Stomach (tissue), 8 donors: ENCODE measurements at regions not wholly inside any gene's neighbourhood (a gene's known extent, or its start where the extent isn't known, plus 50 kb on each side); places are given as distances from the start of the nearest gene placed in this dataset.

ENCODE experiments used
- DNase-seq, 2 donors: peaks; one replicate each; pipeline versions ENCODE4 v3.0.0 to v3.0.0-alpha.2; 2013 to 2019
- H3K27ac ChIP-seq, 5 donors: fragments of 200-600 bp in 4 of 5; sonication (generic) in 4 of 5; one replicate each; pipeline ENCODE4 v1.5.1; 2013 to 2019; ENCODE audit warnings: mild to moderate bottlenecking in 1 of 5, moderate library complexity in 1 of 5
- H3K27me3 ChIP-seq, 3 donors: fragments of 200-600 bp; sonication (generic); one replicate each; pipeline ENCODE4 v1.5.1; 2017 to 2019; ENCODE audit warnings: mixed run types in 1 of 3
- H3K36me3 ChIP-seq, 4 donors: fragments of 200-600 bp; sonication (generic); 1 replicate in 3 of 4; 2 replicates in 1 of 4; pipeline ENCODE4 v1.5.1; 2016 to 2019
- H3K4me1 ChIP-seq, 4 donors: fragments of 200-600 bp; sonication (generic); one replicate each; pipeline ENCODE4 v1.5.1; 2016 to 2019
- H3K4me3 ChIP-seq, 4 donors: fragments of 200-600 bp; sonication (generic) in 3 of 4; one replicate each; pipeline ENCODE4 v1.5.1; 2016 to 2019; ENCODE audit warnings: mild to moderate bottlenecking in 1 of 4
- H3K9me3 ChIP-seq, 4 donors: fragments of 200-600 bp; sonication (generic); one replicate each; pipeline ENCODE4 v1.5.1; 2016 to 2019
- EP300 ChIP-seq: sonication (generic); formaldehyde crosslinking; IDR thresholded peaks from one replicate; pipeline ENCODE4 v1.6.1; 2017; ENCODE audit warnings: antibody characterized with exemption
- POLR2A ChIP-seq, 4 donors: fragments of 450-650 bp; IDR thresholded peaks; one replicate each; pipeline ENCODE4 v1.6.1; 2016; ENCODE audit warnings: antibody characterized with exemption in 4 of 4, control low read depth in 2 of 4, mild to moderate bottlenecking in 1 of 4, moderate library complexity in 1 of 4
- POLR2AphosphoS5 ChIP-seq, 3 donors: sonication (generic); formaldehyde crosslinking; IDR thresholded peaks; one replicate each; pipeline ENCODE4 v1.6.1; 2016; ENCODE audit warnings: antibody characterized with exemption in 3 of 3
- WGBS, 5 donors: extraction: QIAGEN DNeasy Blood & Tissue Kit in 3 of 5; methylation state at CpG; one replicate each; pipeline versions ENCODE4 v1.1.5 to v1.1.7; 2013 to 2018; 5-methylcytosine and 5-hydroxymethylcytosine counted together
- intact Hi-C: fragments of 100-400 bp; cut with DNase I; formaldehyde crosslinking; loops from one replicate; pipeline ENCODE4 v1.15.1; 2023; ENCODE audit warnings: low total_unique reads
- TF ChIP-seq, protein P1 (sequence below), 7 experiments: fragments of 450-650 bp in 4 of 7; fragments of 200-600 bp in 3 of 7; sonication (generic) in 3 of 7; IDR thresholded peaks; one replicate each; pipeline ENCODE4 v1.5.1; 2016 to 2019; ENCODE audit warnings: antibody characterized with exemption in 7 of 7, control low read depth in 2 of 7, mild to moderate bottlenecking in 1 of 7
- donor health status: healthy with polysubstance abuse.
- donor health status: Bipolar disorder and iron deficiency.
- donor health status: healthy.

GRCh38 chr5:51518607-51519006, 135.4 kb downstream of the ISL1 start:
- no peak overlapping the region for H3K27ac ChIP-seq
- H3K36me3 ChIP-seq: no peaks in the 10 kb centered on the region
- no peak overlapping the region for H3K4me3 ChIP-seq
- TF ChIP-seq POLR2AphosphoS5 (IDR thresholded peaks at IDR 0.05): no peak
- no peak for TF ChIP-seq EP300
- TF ChIP-seq POLR2A (IDR thresholded peaks at IDR 0.05): no peak
- TF ChIP-seq, protein P1, sequence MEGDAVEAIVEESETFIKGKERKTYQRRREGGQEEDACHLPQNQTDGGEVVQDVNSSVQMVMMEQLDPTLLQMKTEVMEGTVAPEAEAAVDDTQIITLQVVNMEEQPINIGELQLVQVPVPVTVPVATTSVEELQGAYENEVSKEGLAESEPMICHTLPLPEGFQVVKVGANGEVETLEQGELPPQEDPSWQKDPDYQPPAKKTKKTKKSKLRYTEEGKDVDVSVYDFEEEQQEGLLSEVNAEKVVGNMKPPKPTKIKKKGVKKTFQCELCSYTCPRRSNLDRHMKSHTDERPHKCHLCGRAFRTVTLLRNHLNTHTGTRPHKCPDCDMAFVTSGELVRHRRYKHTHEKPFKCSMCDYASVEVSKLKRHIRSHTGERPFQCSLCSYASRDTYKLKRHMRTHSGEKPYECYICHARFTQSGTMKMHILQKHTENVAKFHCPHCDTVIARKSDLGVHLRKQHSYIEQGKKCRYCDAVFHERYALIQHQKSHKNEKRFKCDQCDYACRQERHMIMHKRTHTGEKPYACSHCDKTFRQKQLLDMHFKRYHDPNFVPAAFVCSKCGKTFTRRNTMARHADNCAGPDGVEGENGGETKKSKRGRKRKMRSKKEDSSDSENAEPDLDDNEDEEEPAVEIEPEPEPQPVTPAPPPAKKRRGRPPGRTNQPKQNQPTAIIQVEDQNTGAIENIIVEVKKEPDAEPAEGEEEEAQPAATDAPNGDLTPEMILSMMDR (IDR thresholded peaks at IDR 0.05): no peak
- 46 to 56% (median 50%) methylated on average over 5 of the region's 5 CpGs for WGBS, 5 donors
- intact Hi-C loops: no loop called here
- H3K4me1 ChIP-seq: no peaks in the 10 kb centered on the region
- DNase-seq: no peak
- H3K27me3 ChIP-seq: no peaks in the 10 kb centered on the region
- no peaks in the 10 kb centered on the region for H3K9me3 ChIP-seq

DNA sequence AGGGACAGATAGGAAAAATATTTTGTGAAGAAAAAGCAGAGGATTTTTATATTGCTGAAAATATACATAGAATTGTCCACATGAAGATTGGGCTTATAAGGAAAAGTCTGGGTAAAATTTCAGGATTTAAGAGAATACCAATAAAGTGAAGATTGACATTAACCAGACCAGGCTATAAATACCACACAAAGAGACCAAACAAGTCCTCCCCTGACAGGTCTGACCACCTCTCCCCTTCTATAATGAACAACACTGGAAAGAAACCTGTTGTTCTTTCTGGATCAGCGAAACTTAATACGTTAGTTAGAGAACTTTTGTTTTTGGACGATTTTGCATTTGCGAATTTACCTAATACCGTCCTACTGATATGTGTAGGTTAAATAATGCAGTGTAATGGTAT, 138.3 kb downstream of the ISL1 start:
- intact Hi-C loops: no loop called here
- DNase-seq: no peak
- 87 to 96% (median 94%) methylated on average over 5 of the region's 5 CpGs for WGBS, 5 donors
- Histone ChIP-seq H3K27me3 (no peaks in the 10 kb centered on the region), H3K4me1 (no peaks in the 10 kb centered on the region), H3K4me3 (no peak overlapping the region), H3K36me3 (no peaks in the 10 kb centered on the region), H3K9me3 (no peaks in the 10 kb centered on the region), H3K27ac (no peak overlapping the region)
- TF ChIP-seq POLR2AphosphoS5 (IDR thresholded peaks at IDR 0.05) (no peak), POLR2A (IDR thresholded peaks at IDR 0.05) (no peak), EP300 (no peak)
- TF ChIP-seq, protein P1 (IDR thresholded peaks at IDR 0.05): no peak

DNA sequence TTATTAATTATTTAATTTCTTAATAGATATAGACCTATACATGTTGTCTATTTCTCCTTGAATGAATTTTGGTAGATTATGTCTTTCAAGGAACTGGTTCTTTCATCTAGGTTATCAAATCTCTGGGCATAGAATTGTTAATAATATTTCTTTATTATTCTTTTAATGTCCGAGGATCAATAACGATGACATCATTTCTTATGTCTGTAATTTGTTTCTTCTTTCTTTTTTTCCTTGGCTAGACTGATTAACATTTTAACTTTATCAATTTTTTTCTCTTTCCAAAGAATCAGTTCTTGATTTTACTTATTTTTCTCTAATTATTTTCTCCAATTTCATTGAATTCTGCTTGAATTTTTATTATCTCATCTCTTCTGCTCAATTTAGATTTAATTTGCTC, 156.0 kb downstream of the ISL1 start:
- DNase-seq: no peak
- H3K27me3 ChIP-seq: no peaks in the 10 kb centered on the region
- intact Hi-C loops: no loop called here
- H3K36me3 ChIP-seq: no peaks in the 10 kb centered on the region
- H3K27ac ChIP-seq: no peak overlapping the region
- TF ChIP-seq EP300: no peak
- TF ChIP-seq POLR2A (IDR thresholded peaks at IDR 0.05): no peak
- TF ChIP-seq, protein P1 (IDR thresholded peaks at IDR 0.05): no peak
- no peak for TF ChIP-seq POLR2AphosphoS5 (IDR thresholded peaks at IDR 0.05)
- 86 to 100% (median 97%) methylated on average over 2 of the region's 2 CpGs for WGBS, 5 donors
- H3K4me3 ChIP-seq: no peak overlapping the region
- peaks cover 0 to 17% (median 0%) of the 10 kb centered on the region in 4 donors for H3K9me3 ChIP-seq
- no peaks in the 10 kb centered on the region for H3K4me1 ChIP-seq

GRCh38 chr5:51544031-51544785, 161.0 kb downstream of the ISL1 start:
- H3K36me3 ChIP-seq: no peaks in the 10 kb centered on the region
- H3K4me1 ChIP-seq: no peaks in the 10 kb centered on the region
- intact Hi-C loops: no loop called here
- no peak for TF ChIP-seq EP300
- TF ChIP-seq POLR2AphosphoS5 (IDR thresholded peaks at IDR 0.05): no peak
- no peak for TF ChIP-seq POLR2A (IDR thresholded peaks at IDR 0.05)
- TF ChIP-seq, protein P1 (IDR thresholded peaks at IDR 0.05): no peak
- no peaks in the 10 kb centered on the region for H3K9me3 ChIP-seq
- 27 to 68% (median 52%) methylated on average over 2 of the region's 2 CpGs for WGBS, 5 donors
- H3K27me3 ChIP-seq: no peaks in the 10 kb centered on the region
- no peak for DNase-seq
- no peak overlapping the region for H3K27ac ChIP-seq
- H3K4me3 ChIP-seq: no peak overlapping the region
